ENCODE measurements at regions not wholly inside any gene's neighbourhood (a gene's known extent, or its start where the extent isn't known, plus 50 kb on each side); places are given as distances from the start of the nearest gene placed in this dataset.

DNA sequence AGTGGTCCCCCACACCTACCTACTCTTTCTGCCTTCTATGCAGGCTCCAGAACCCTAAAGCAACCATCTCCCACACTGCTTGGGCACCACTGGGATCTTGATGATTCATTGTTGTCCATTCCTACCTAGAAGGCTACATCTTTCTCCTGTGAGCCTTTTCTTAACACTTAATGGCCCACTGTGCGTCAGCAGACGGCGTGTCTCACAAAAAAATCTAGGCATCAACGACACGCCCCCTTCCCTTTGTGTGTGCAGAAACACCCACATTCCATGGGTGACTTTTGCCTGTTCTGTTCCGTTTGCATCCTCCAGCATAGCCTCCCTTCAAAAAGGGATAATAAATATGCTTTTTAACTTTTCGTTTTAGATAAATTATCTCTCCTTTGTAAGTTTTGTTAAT lies 99.7 kb upstream of the CYRIA start:
- no peak overlapping the region for H3K4me3 ChIP-seq (ENCODE audit: low read depth in 2 of 2, low read length in 1 of 2)
- H3K9me2 ChIP-seq: no peaks in the 10 kb centered on the region
- no peak for DNase-seq
- no peaks in the 10 kb centered on the region for H3K79me2 ChIP-seq (ENCODE audit: insufficient read depth)
- H4K20me1 ChIP-seq (ENCODE audit: insufficient read depth): no peaks in the 10 kb centered on the region
- no peak overlapping the region for H3K27ac ChIP-seq (ENCODE audit: low read depth in 2 of 2, low read length in 1 of 2)
- H3K36me3 ChIP-seq (replicated peaks in 1 of 2; ENCODE audit: control insufficient read depth in 1 of 2, insufficient read depth in 2 of 2, low read length in 1 of 2): no peaks in the 10 kb centered on the region
- H3K9ac ChIP-seq: no peak overlapping the region
- TF ChIP-seq TCF12 (IDR thresholded peaks at IDR 0.05) (no peak), SMC3 (IDR thresholded peaks at IDR 0.05; ENCODE audit: low read depth, low read length) (no peak), POLR2AphosphoS5 (IDR thresholded peaks at IDR 0.05; ENCODE audit: low read depth, low read length) (no peak), JUND (IDR thresholded peaks at IDR 0.05) (no peak), EP300 (IDR thresholded peaks at IDR 0.05; ENCODE audit: borderline replicate concordance in 1 of 2, low read depth in 1 of 2, low read length in 1 of 2) (no peak), NRF1 (IDR thresholded peaks at IDR 0.05; ENCODE audit: low read depth, low read length) (no peak), SIN3A (IDR thresholded peaks at IDR 0.05; ENCODE audit: borderline replicate concordance, low read depth, low read length) (no peak), FOSL2 (IDR thresholded peaks at IDR 0.05; ENCODE audit: borderline replicate concordance, low read depth) (no peak), MXI1 (IDR thresholded peaks at IDR 0.05; ENCODE audit: low read depth, low read length) (no peak), CHD2 (IDR thresholded peaks at IDR 0.05; ENCODE audit: low read length, partially characterized antibody) (no peak)
- TF ChIP-seq, protein P1, sequence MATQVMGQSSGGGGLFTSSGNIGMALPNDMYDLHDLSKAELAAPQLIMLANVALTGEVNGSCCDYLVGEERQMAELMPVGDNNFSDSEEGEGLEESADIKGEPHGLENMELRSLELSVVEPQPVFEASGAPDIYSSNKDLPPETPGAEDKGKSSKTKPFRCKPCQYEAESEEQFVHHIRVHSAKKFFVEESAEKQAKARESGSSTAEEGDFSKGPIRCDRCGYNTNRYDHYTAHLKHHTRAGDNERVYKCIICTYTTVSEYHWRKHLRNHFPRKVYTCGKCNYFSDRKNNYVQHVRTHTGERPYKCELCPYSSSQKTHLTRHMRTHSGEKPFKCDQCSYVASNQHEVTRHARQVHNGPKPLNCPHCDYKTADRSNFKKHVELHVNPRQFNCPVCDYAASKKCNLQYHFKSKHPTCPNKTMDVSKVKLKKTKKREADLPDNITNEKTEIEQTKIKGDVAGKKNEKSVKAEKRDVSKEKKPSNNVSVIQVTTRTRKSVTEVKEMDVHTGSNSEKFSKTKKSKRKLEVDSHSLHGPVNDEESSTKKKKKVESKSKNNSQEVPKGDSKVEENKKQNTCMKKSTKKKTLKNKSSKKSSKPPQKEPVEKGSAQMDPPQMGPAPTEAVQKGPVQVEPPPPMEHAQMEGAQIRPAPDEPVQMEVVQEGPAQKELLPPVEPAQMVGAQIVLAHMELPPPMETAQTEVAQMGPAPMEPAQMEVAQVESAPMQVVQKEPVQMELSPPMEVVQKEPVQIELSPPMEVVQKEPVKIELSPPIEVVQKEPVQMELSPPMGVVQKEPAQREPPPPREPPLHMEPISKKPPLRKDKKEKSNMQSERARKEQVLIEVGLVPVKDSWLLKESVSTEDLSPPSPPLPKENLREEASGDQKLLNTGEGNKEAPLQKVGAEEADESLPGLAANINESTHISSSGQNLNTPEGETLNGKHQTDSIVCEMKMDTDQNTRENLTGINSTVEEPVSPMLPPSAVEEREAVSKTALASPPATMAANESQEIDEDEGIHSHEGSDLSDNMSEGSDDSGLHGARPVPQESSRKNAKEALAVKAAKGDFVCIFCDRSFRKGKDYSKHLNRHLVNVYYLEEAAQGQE (IDR thresholded peaks at IDR 0.05; ENCODE audit: low read depth, low read length): no peak
- TF ChIP-seq, protein P2, sequence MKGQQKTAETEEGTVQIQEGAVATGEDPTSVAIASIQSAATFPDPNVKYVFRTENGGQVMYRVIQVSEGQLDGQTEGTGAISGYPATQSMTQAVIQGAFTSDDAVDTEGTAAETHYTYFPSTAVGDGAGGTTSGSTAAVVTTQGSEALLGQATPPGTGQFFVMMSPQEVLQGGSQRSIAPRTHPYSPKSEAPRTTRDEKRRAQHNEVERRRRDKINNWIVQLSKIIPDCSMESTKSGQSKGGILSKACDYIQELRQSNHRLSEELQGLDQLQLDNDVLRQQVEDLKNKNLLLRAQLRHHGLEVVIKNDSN (IDR thresholded peaks at IDR 0.05; ENCODE audit: borderline replicate concordance, low read depth): no peak
- no peak overlapping the region for H2AFZ ChIP-seq (ENCODE audit: low read depth)
- no peaks in the 10 kb centered on the region for H3K27me3 ChIP-seq (ENCODE audit: insufficient read depth)
- 41% methylated on average over 7 of the region's 7 CpGs for WGBS (ENCODE audit: low lambda C conversion rate)
- H3K9me3 ChIP-seq: no peaks in the 10 kb centered on the region
- CTCF ChIA-PET: interaction anchor here (1.0 to 11.0 kb wide), 5 partner anchors 8 to 156 kb away, joined by 3 to 120 read pairs (median 6); no protein-coding TSS in a partner anchor
- POLR2A ChIA-PET: no interaction called here
- no peaks in the 10 kb centered on the region; a peak in 1 of 4 replicates for H3K4me1 ChIP-seq (ENCODE audit: control insufficient read depth in 1 of 2, insufficient read depth in 2 of 2, low read depth in 1 of 2, low read length in 1 of 2)
- no peak overlapping the region for H3K4me2 ChIP-seq
- H3F3A ChIP-seq (replicated peaks; ENCODE audit: insufficient read depth): no peaks in the 10 kb centered on the region

DNA sequence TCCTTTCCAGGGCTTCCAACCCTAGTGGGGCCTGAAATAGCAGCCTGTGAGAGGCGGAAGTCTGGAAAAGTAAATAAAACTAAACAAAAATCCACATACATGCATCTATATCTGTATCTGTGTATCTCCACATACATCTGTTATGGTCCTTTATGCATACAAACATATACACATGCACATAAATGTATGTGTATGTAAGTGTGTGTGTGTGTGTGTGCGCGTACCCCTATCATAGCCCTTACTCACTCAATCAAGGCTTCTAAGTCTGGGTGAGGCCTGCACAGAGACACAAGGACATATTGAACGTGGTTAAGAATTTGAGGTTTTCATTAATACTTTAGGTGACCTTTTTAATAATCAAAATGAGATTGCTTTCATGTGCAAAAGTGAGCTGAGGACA lies 98.9 kb upstream of the CYRIA start:
- Histone ChIP-seq H3K4me1 (ENCODE audit: control insufficient read depth in 1 of 2, insufficient read depth in 2 of 2, low read depth in 1 of 2, low read length in 1 of 2) (no peaks in the 10 kb centered on the region; a peak in 1 of 4 replicates), H3K36me3 (replicated peaks in 1 of 2; ENCODE audit: control insufficient read depth in 1 of 2, insufficient read depth in 2 of 2, low read length in 1 of 2) (no peaks in the 10 kb centered on the region), H3K4me2 (no peak overlapping the region; the same call in 1 of the 2 replicates), H3K79me2 (ENCODE audit: insufficient read depth) (no peaks in the 10 kb centered on the region), H3K9ac (no peak overlapping the region), H2AFZ (ENCODE audit: low read depth) (no peak overlapping the region), H3K9me2 (no peaks in the 10 kb centered on the region), H3K4me3 (ENCODE audit: low read depth in 2 of 2, low read length in 1 of 2) (no peak overlapping the region), H3K9me3 (no peaks in the 10 kb centered on the region), H4K20me1 (ENCODE audit: insufficient read depth) (no peaks in the 10 kb centered on the region), H3F3A (replicated peaks; ENCODE audit: insufficient read depth) (no peaks in the 10 kb centered on the region), H3K27ac (ENCODE audit: low read depth in 2 of 2, low read length in 1 of 2) (no peak overlapping the region), H3K27me3 (ENCODE audit: insufficient read depth) (no peaks in the 10 kb centered on the region)
- WGBS (ENCODE audit: low lambda C conversion rate): 68% methylated on average over 4 of the region's 4 CpGs
- ChIA-PET CTCF (interaction anchor here (1.0 to 1.9 kb wide), 2 partner anchors 146 to 151 kb away, joined by 6 to 7 read pairs; no protein-coding TSS in a partner anchor), POLR2A (no interaction called here)
- no peak for TF ChIP-seq POLR2AphosphoS5 (IDR thresholded peaks at IDR 0.05; ENCODE audit: low read depth, low read length)
- no peak for DNase-seq
